IMR-90 (cell line): ENCODE measurements at regions not wholly inside any gene's neighbourhood (a gene's known extent, or its start where the extent isn't known, plus 50 kb on each side); places are given as distances from the start of the nearest gene placed in this dataset.

ENCODE experiments used
- ATAC-seq: fragments of 200-7000 bp; cut with Tn5 transposase; 2 replicates; pipeline ENCODE4 v1.9.1; 2020; ENCODE audit warnings: low read depth, mild to moderate bottlenecking, moderate library complexity
- BruUV-seq: library from RNA; stranded (reverse); fragments of 400-500 nt; replicated peaks from 2 replicates; lab custom pipeline; 2021; lab: Mats Ljungman, UMichigan
- CTCF ChIA-PET: fragments of 300-600 bp; formaldehyde crosslinking; extraction: SDS; loops from one replicate; lab custom pipeline; 2021; ENCODE audit warnings: antibody characterized with exemption; lab: Yijun Ruan, JAX
- POLR2A ChIA-PET: fragments of 300-600 bp; sonication (Branson Sonifier 250); formaldehyde crosslinking; loops from one replicate; lab custom pipeline; 2022; ENCODE audit warnings: antibody characterized with exemption; ENCODE audit not compliant: unreplicated experiment; lab: Charles Lee
- DNase-seq: peaks from one replicate; pipeline ENCODE4 v3.0.0; 2013
- H2AFZ ChIP-seq: replicated peaks from 2 replicates; pipeline ENCODE3; 2013; ENCODE audit warnings: low read length, mild to moderate bottlenecking; ENCODE audit not compliant: poor library complexity
- H2AK5ac ChIP-seq: 2 replicates; pipeline ENCODE4 v1.6.1; 2013; ENCODE audit warnings: low read depth, low read length, inconsistent platforms
- H2AK9ac ChIP-seq: replicated peaks from 2 replicates; pipeline ENCODE3; 2013; ENCODE audit warnings: mild to moderate bottlenecking, low read depth, low read length, moderate library complexity; ENCODE audit not compliant: poor library complexity
- H2BK120ac ChIP-seq: 2 replicates; pipeline ENCODE4 v1.6.1; 2013; ENCODE audit warnings: low read depth, low read length, inconsistent platforms
- H2BK15ac ChIP-seq: 3 replicates; pipeline ENCODE4 v1.6.1; 2013; ENCODE audit warnings: low read depth, low read length, inconsistent platforms
- H2BK20ac ChIP-seq: 2 replicates; pipeline ENCODE4 v1.6.1; 2013; ENCODE audit warnings: low read depth, mild to moderate bottlenecking, inconsistent platforms, low read length, moderate library complexity
- H2BK5ac ChIP-seq: 2 replicates; pipeline ENCODE4 v1.6.1; 2013; ENCODE audit warnings: mild to moderate bottlenecking, low read depth, low read length, inconsistent platforms; ENCODE audit not compliant: poor library complexity, severe bottlenecking
- H3K14ac ChIP-seq: replicated peaks from 2 replicates; pipeline ENCODE4 v1.6.1; 2013; ENCODE audit warnings: low read depth, low read length, inconsistent platforms
- H3K18ac ChIP-seq: 2 replicates; pipeline ENCODE4 v1.6.1; 2013; ENCODE audit warnings: low read depth, low read length, control low read depth
- H3K23ac ChIP-seq: 2 replicates; pipeline ENCODE4 v1.6.1; 2013; ENCODE audit warnings: low read depth, low read length, inconsistent platforms
- H3K27ac ChIP-seq: 2 replicates; pipeline ENCODE4 v1.5.1; 2013; ENCODE audit warnings: mild to moderate bottlenecking, control low read depth, low read length; ENCODE audit not compliant: insufficient read depth
- H3K27me3 ChIP-seq: 2 replicates; pipeline ENCODE4 v1.6.1; 2013; ENCODE audit warnings: low read length; ENCODE audit not compliant: control insufficient read depth, insufficient read depth
- H3K36me3 ChIP-seq: 2 replicates; pipeline ENCODE4 v1.6.1; 2013; ENCODE audit warnings: low read length, mixed read lengths; ENCODE audit not compliant: control insufficient read depth, insufficient read depth
- H3K4ac ChIP-seq: 2 replicates; pipeline ENCODE4 v1.6.1; 2013; ENCODE audit warnings: low read depth, low read length, inconsistent platforms
- H3K4me1 ChIP-seq: 2 replicates; pipeline ENCODE4 v1.6.1; 2013; ENCODE audit warnings: low read length, mixed read lengths; ENCODE audit not compliant: control insufficient read depth, insufficient read depth
- H3K4me2 ChIP-seq: 2 replicates; pipeline ENCODE4 v1.6.1; 2013; ENCODE audit warnings: low read depth, mild to moderate bottlenecking, control low read depth, low read length, moderate library complexity
- H3K4me3 ChIP-seq: 2 replicates; pipeline ENCODE4 v1.5.1; 2013; ENCODE audit warnings: low read depth, mild to moderate bottlenecking, control low read depth, low read length, moderate library complexity; ENCODE audit not compliant: insufficient read depth
- H3K56ac ChIP-seq: 2 replicates; pipeline ENCODE4 v1.6.1; 2013; ENCODE audit warnings: low read length, inconsistent platforms; ENCODE audit not compliant: insufficient read depth; ENCODE audit errors: extremely low read depth
- H3K79me1 ChIP-seq, 2 experiments: 2 replicates each; pipeline ENCODE4 v1.6.1; 2013; ENCODE audit warnings: low read length in 2 of 2, inconsistent platforms in 1 of 2, low read depth in 1 of 2
- H3K9ac ChIP-seq: 2 replicates; pipeline ENCODE4 v1.6.1; 2013; ENCODE audit warnings: low read depth, low read length, control low read depth
- H3K9me1 ChIP-seq: 2 replicates; pipeline ENCODE4 v1.6.1; 2013; ENCODE audit warnings: low read length, inconsistent platforms; ENCODE audit not compliant: insufficient read depth
- H3K9me3 ChIP-seq: 2 replicates; pipeline ENCODE4 v1.6.1; 2013; ENCODE audit warnings: low read length; ENCODE audit not compliant: control insufficient read depth, insufficient read depth
- H4K20me1 ChIP-seq: 2 replicates; pipeline ENCODE4 v1.6.1; 2013; ENCODE audit warnings: low read length, inconsistent platforms; ENCODE audit not compliant: insufficient read depth
- H4K5ac ChIP-seq: 2 replicates; pipeline ENCODE4 v1.6.1; 2013; ENCODE audit warnings: mild to moderate bottlenecking, low read depth, low read length, control low read depth
- H4K8ac ChIP-seq, 2 experiments: 2 replicates each; pipeline ENCODE4 v1.6.1; 2013; ENCODE audit warnings: low read depth in 2 of 2, low read length in 2 of 2, control low read depth in 1 of 2, inconsistent platforms in 1 of 2
- H4K91ac ChIP-seq: 2 replicates; pipeline ENCODE4 v1.6.1; 2013; ENCODE audit warnings: low read depth, low read length, inconsistent platforms; ENCODE audit not compliant: insufficient read depth
- CEBPB ChIP-seq: IDR thresholded peaks from 2 replicates; pipeline ENCODE4 v1.6.1; 2012; ENCODE audit warnings: low read depth, low read length, improper control_type of control experiment
- CHD1 ChIP-seq: IDR thresholded peaks from 2 replicates; pipeline ENCODE4 v1.6.1; 2012; ENCODE audit warnings: low read depth, low read length, improper control_type of control experiment
- FOS ChIP-seq: fragments of 150-350 bp; IDR thresholded peaks from 2 replicates; pipeline ENCODE4 v1.6.1; 2016; ENCODE audit warnings: low read depth, low read length
- MAFK ChIP-seq: IDR thresholded peaks from 2 replicates; pipeline ENCODE4 v1.6.1; 2012; ENCODE audit warnings: low read depth, low read length, improper control_type of control experiment
- WGBS, 2 experiments: methylation state at CpG; one replicate each; pipeline versions ENCODE4 v1.1.5 to v1.1.7; 2013; ENCODE audit warnings: missing lambda C conversion rate in 2 of 2; ENCODE audit not compliant: insufficient read length in 1 of 2; ENCODE audit errors: extremely low coverage in 2 of 2; 5-methylcytosine and 5-hydroxymethylcytosine counted together
- dilution Hi-C: fragments of 300-500 bp; cut with HindIII; formaldehyde crosslinking; loops from one replicate; pipeline ENCODE4 v1.14.3; 2018; ENCODE audit warnings: low sequenced_read_pairs; ENCODE audit not compliant: unreplicated experiment
- in situ Hi-C: fragments of 300-500 bp; cut with MboI; formaldehyde crosslinking; loops from 3 replicates; pipeline ENCODE4 v1.14.3; 2019; ENCODE audit warnings: low sequenced_read_pairs, inconsistent platforms, mixed read lengths
- intact Hi-C: fragments of 100-400 bp; cut with micrococcal nuclease; formaldehyde crosslinking; loops from 2 replicates; pipeline ENCODE4 v1.10.0; 2022

DNA sequence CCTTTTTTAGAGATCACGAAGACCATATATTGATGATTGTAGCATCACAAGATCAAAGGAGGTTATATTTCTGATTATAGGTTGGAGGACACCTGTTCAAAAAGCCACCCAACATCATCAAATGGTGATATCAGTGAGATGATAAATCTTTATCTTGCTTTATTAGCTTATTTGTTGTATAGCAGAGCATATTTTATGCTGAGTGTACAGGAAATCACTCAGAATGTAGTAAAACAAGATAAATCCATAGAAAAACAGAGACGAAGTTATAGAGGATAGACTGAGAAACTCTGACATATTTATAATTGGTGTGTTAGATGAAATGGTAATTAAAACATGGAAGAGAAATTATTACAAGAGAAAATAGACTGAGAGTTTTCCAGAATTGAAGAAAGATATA is 69.8 kb upstream of the DMAC1 start:
- POLR2A ChIA-PET = no interaction called here
- DNase-seq (no peak), ATAC-seq (no peak)
- Histone ChIP-seq H2BK20ac (no peak overlapping the region), H4K20me1 (no peaks in the 10 kb centered on the region), H3K18ac (no peak overlapping the region), H2AFZ (no peak overlapping the region), H3K27me3 (no peaks in the 10 kb centered on the region), H3K23ac (no peak overlapping the region), H3K27ac (no peak overlapping the region), H3K9ac (no peak overlapping the region), H3K9me3 (no peaks in the 10 kb centered on the region), H4K5ac (no peak overlapping the region), H2AK9ac (no peak overlapping the region), H4K8ac (no peak overlapping the region), H3K9me1 (no peaks in the 10 kb centered on the region), H2BK120ac (no peak overlapping the region), H2BK5ac (no peak overlapping the region), H4K91ac (no peak overlapping the region), H2AK5ac (no peak overlapping the region), H3K4ac (no peak overlapping the region), H3K4me1 (no peaks in the 10 kb centered on the region), H2BK15ac (no peak overlapping the region), H3K36me3 (no peaks in the 10 kb centered on the region), H3K56ac (no peak overlapping the region), H3K79me1 (no peaks in the 10 kb centered on the region), H3K4me2 (no peak overlapping the region), H3K14ac (no peak overlapping the region), H3K4me3 (no peak overlapping the region)
- TF ChIP-seq CHD1 (no peak), MAFK (peak; percentile 22; the same call in 1 of the 2 replicates), CEBPB (no peak), FOS (no peak)
- BruUV-seq = no TSS peak
- intact Hi-C loops = no loop called here
- WGBS, 2 experiments = no CpG with 5 or more reads among the region's 2 CpGs
- in situ Hi-C loops = no loop called here
- CTCF ChIA-PET = no interaction called here
- dilution Hi-C loops = no loop called here
